DND-41 (cell line): ENCODE measurements at regions not wholly inside any gene's neighbourhood (a gene's known extent, or its start where the extent isn't known, plus 50 kb on each side); places are given as distances from the start of the nearest gene placed in this dataset.

Experiments
- EZH2 ChIP-seq: IDR thresholded peaks from 3 replicates; pipeline ENCODE4 v1.6.1; 2012; ENCODE audit warnings: borderline replicate concordance, low read depth, mild to moderate bottlenecking, moderate library complexity, low read length, inconsistent platforms; ENCODE audit not compliant: severe bottlenecking
- TF ChIP-seq, protein P1 (sequence below): IDR thresholded peaks from 2 replicates; pipeline ENCODE4 v1.5.1; 2012; ENCODE audit warnings: borderline replicate concordance, low read length, moderate library complexity, mild to moderate bottlenecking; ENCODE audit not compliant: poor library complexity, severe bottlenecking; ENCODE audit errors: extremely low read depth

DNA sequence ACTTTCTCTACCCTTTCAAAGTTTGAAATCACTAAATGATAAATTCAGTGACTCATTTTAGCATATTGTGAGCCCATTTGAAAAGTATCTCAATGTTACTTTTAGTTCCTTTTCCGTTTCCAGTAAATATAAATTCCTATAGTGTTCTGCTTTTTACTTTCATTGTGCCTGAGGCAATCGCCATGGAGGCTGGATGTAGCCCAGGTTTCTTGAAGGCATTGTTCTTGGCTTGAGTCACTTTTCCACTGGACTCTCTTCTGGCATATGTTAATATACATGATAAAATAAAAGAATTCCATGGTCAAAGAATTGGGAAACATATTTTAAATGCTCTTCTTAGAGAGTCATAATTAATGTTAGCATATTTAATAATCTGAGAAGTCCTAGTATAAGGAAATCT is 327.0 kb downstream of the IZUMO3 start:
- TF ChIP-seq, protein P1, sequence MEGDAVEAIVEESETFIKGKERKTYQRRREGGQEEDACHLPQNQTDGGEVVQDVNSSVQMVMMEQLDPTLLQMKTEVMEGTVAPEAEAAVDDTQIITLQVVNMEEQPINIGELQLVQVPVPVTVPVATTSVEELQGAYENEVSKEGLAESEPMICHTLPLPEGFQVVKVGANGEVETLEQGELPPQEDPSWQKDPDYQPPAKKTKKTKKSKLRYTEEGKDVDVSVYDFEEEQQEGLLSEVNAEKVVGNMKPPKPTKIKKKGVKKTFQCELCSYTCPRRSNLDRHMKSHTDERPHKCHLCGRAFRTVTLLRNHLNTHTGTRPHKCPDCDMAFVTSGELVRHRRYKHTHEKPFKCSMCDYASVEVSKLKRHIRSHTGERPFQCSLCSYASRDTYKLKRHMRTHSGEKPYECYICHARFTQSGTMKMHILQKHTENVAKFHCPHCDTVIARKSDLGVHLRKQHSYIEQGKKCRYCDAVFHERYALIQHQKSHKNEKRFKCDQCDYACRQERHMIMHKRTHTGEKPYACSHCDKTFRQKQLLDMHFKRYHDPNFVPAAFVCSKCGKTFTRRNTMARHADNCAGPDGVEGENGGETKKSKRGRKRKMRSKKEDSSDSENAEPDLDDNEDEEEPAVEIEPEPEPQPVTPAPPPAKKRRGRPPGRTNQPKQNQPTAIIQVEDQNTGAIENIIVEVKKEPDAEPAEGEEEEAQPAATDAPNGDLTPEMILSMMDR = no peak
- no peak for TF ChIP-seq EZH2
